ENCODE measurements at regions not wholly inside any gene's neighbourhood (a gene's known extent, or its start where the extent isn't known, plus 50 kb on each side); places are given as distances from the start of the nearest gene placed in this dataset.
"Not testable (repeated sequence)": the region's sequence is repeated elsewhere in the genome, so short reads cannot be mapped to it uniquely, and the experiment has no call there.

- H2AFZ ChIP-seq (ENCODE audit: low read depth, low read length, severe bottlenecking), result no peak overlapping the region
- no peaks in the 10 kb centered on the region for H4K20me1 ChIP-seq (ENCODE audit: low read depth, low read length)
- TF ChIP-seq EZH2phosphoT487 (conservative IDR thresholded peaks at IDR 0.05; ENCODE audit: low read length), result no peak
- no peak for TF ChIP-seq CTCF (IDR thresholded peaks at IDR 0.05; ENCODE audit: insufficient read depth, low read length, poor library complexity, severe bottlenecking)
- H3K9me3 ChIP-seq (ENCODE audit: insufficient read depth, low read length), result no peaks in the 10 kb centered on the region
- H3K9me2 ChIP-seq (replicated peaks; ENCODE audit: insufficient read depth, low read length), result no peaks in the 10 kb centered on the region
- H3K27ac ChIP-seq (ENCODE audit: low read depth, low read length), result no peak overlapping the region
- no peak overlapping the region for H3K9ac ChIP-seq (ENCODE audit: low read length)
- no peaks in the 10 kb centered on the region for H3K79me2 ChIP-seq (ENCODE audit: insufficient read depth, low read length)
- H3F3A ChIP-seq (ENCODE audit: insufficient read depth), result no peaks in the 10 kb centered on the region
- no peaks in the 10 kb centered on the region for H3K27me3 ChIP-seq (ENCODE audit: low read length)
- no peak overlapping the region for H3K4me2 ChIP-seq (ENCODE audit: low read depth, low read length, poor library complexity, severe bottlenecking)
- H3K4me3 ChIP-seq (ENCODE audit: insufficient read depth, low read length, poor library complexity, severe bottlenecking), result no peak overlapping the region
- H3K36me3 ChIP-seq (ENCODE audit: low read length), result no peaks in the 10 kb centered on the region
Measured at GRCh38 chr5:42074353-42074752, 149.3 kb downstream of the FBXO4 start.

- TF ChIP-seq CTCF (IDR thresholded peaks at IDR 0.05; ENCODE audit: insufficient read depth, low read length, poor library complexity, severe bottlenecking) (no peak), EZH2phosphoT487 (conservative IDR thresholded peaks at IDR 0.05; ENCODE audit: low read length) (no peak)
- H3K36me3 ChIP-seq (ENCODE audit: low read length), result no peaks in the 10 kb centered on the region
- no peaks in the 10 kb centered on the region for H3K27me3 ChIP-seq (ENCODE audit: low read length)
- H3K9ac ChIP-seq (ENCODE audit: low read length), result no peak overlapping the region
- no peak overlapping the region for H2AFZ ChIP-seq (ENCODE audit: low read depth, low read length, severe bottlenecking)
- H3K4me3 ChIP-seq (ENCODE audit: insufficient read depth, low read length, poor library complexity, severe bottlenecking), result no peak overlapping the region
- H4K20me1 ChIP-seq (ENCODE audit: low read depth, low read length), result no peaks in the 10 kb centered on the region
- no peak overlapping the region for H3K4me2 ChIP-seq (ENCODE audit: low read depth, low read length, poor library complexity, severe bottlenecking)
- H3K9me3 ChIP-seq (ENCODE audit: insufficient read depth, low read length), result no peaks in the 10 kb centered on the region
- H3K9me2 ChIP-seq (replicated peaks; ENCODE audit: insufficient read depth, low read length), result no peaks in the 10 kb centered on the region
- no peaks in the 10 kb centered on the region for H3F3A ChIP-seq (ENCODE audit: insufficient read depth)
- H3K27ac ChIP-seq (ENCODE audit: low read depth, low read length), result no peak overlapping the region
- no peaks in the 10 kb centered on the region for H3K79me2 ChIP-seq (ENCODE audit: insufficient read depth, low read length)
Measured at GRCh38 chr5:42089705-42090104, 164.6 kb downstream of the FBXO4 start.

- Histone ChIP-seq H3K4me3 (ENCODE audit: insufficient read depth, low read length, poor library complexity, severe bottlenecking) (no peak overlapping the region), H3K27ac (ENCODE audit: low read depth, low read length) (no peak overlapping the region), H3K79me2 (ENCODE audit: insufficient read depth, low read length) (no peaks in the 10 kb centered on the region), H3K36me3 (ENCODE audit: low read length) (no peaks in the 10 kb centered on the region), H3K4me2 (ENCODE audit: low read depth, low read length, poor library complexity, severe bottlenecking) (no peak overlapping the region), H3K27me3 (ENCODE audit: low read length) (no peaks in the 10 kb centered on the region), H3K9me3 (ENCODE audit: insufficient read depth, low read length) (no peaks in the 10 kb centered on the region), H3F3A (ENCODE audit: insufficient read depth) (no peaks in the 10 kb centered on the region), H4K20me1 (ENCODE audit: low read depth, low read length) (no peaks in the 10 kb centered on the region), H3K9ac (ENCODE audit: low read length) (no peak overlapping the region), H3K9me2 (replicated peaks; ENCODE audit: insufficient read depth, low read length) (no peaks in the 10 kb centered on the region), H2AFZ (ENCODE audit: low read depth, low read length, severe bottlenecking) (no peak overlapping the region)
- TF ChIP-seq CTCF (IDR thresholded peaks at IDR 0.05; ENCODE audit: insufficient read depth, low read length, poor library complexity, severe bottlenecking) (no peak), EZH2phosphoT487 (conservative IDR thresholded peaks at IDR 0.05; ENCODE audit: low read length) (no peak)
Measured at GRCh38 chr5:42090162-42090561, 165.1 kb downstream of the FBXO4 start.

GRCh38 chr5:42099846-42100245 lies 174.8 kb downstream of the FBXO4 start:
- not testable (repeated sequence) for H3K4me3 ChIP-seq (ENCODE audit: insufficient read depth, low read length, poor library complexity, severe bottlenecking); H3K79me2 ChIP-seq (ENCODE audit: insufficient read depth, low read length); H3K27me3 ChIP-seq (ENCODE audit: low read length); H3K9me3 ChIP-seq (ENCODE audit: insufficient read depth, low read length); H2AFZ ChIP-seq (ENCODE audit: low read depth, low read length, severe bottlenecking); H3K27ac ChIP-seq (ENCODE audit: low read depth, low read length); H3F3A ChIP-seq (ENCODE audit: insufficient read depth); H3K9ac ChIP-seq (ENCODE audit: low read length); H3K36me3 ChIP-seq (ENCODE audit: low read length); H3K4me2 ChIP-seq (ENCODE audit: low read depth, low read length, poor library complexity, severe bottlenecking); H4K20me1 ChIP-seq (ENCODE audit: low read depth, low read length); H3K9me2 ChIP-seq (replicated peaks; ENCODE audit: insufficient read depth, low read length)
